Dermis blood vessel endothelial cell (primary cell): ENCODE measurements at regions not wholly inside any gene's neighbourhood (a gene's known extent, or its start where the extent isn't known, plus 50 kb on each side); places are given as distances from the start of the nearest gene placed in this dataset.

Source experiments
- DNase-seq: peaks from one replicate; pipeline ENCODE4 v3.0.0; 2010

- no peak for DNase-seq
Observed at GRCh38 chr22:22824340-22825212, 63.0 kb upstream of the IGLL5 start.

DNA sequence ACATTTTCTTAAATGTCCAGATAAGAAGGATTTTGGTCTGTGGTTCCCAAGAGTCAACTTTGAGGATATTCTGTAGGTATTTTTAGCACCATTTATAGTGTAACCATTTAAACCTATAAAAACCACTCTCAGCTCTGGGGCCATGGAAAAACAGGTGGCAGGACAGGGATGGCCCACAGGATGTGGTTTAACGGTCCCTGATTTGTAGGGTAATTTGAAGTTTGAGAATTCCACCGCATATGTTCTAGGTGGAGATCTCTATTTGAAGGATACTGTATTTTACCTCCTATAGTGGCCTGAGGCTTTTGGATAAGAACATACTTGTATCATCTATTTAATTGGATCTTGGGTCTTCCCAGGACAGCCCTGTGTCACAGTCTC, 62.4 kb upstream of the IGLL5 start:
- no peak for DNase-seq

DNA sequence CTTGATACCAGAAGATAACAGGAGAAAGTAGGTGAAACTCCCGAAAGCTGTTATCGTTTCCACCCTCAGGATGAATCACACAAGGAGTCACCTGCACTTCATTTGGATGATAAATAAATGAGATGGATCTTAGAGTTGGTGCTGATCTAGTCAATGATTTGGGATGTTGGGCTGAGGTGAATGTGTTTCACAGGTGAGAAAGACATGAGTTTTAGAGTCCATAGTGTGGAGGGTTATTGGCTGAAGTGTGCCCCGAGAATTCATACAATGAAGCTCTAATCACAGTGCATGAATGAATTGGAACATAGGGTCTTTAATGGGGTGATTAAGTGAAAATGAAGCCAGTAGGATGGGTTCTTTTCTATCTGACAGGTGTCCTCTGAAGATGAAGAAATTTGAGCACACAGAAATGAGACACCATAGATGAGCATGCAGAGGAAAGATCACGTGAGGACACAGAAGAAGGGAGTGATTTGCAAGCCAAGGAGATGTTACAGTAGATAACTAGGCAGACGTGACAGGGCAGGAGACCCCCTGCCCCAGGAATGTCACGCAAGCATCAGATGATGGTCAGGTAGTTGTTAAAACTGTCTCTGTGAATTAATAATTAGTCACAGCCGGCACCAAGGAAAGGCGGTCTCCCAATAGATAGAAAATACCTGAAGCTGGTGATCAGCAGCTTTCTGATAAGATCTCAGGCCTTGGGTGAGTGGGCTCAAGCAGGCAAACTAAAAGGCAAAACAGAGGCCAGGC, 60.3 kb upstream of the IGLL5 start:
- DNase-seq = no peak

DNA sequence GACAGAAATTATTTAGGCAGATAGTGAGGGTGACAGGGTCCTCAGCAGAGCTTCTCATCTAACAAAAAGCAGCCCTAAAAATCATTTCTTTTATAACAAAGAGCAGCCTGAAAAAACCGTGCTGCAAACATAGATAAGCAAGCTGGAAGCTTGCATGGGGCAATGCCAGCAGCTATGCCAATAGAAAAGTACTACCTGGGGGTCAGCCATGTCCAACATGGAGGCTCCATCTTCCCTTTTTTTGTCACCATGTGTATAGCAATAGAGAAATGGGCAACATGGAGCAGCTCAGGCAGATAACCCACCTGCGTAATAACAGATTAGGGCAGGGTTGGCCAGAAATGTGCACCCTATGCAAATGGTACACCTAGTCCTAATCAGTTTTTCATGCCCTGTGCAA, 57.4 kb upstream of the IGLL5 start:
- DNase-seq = no peak

DNA sequence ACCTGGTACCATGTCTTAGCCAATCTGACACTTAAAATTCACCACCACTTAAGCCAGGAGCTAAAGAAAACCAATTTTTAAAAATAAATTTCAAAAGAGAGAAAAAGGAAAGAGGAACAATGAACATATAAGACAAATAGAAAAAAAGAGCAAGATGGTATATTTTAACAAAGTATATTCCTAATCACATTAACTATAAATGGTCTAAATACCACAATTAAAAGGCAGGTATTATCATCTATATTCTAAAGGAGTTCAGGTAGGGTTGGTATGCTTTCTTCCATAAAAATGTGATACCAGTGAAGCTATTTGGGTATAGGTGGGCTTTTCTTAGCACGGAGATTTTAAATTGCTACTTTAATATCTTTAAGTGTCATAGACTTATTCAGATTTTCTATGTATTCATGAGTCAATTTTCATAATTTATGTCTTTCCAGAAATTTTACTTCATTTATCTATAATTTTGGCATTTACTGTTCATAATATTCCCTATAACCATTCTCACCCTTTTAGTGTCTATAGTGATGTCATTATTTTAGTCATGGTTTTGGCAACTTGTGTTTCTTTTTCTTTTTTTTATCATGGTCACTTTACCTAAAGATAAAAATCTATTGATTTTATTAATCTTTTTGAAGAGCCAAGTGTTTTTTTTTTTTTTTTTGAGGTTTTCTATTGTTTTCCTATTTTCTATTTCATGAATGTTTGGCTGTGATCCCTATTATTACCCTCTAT, 56.5 kb upstream of the IGLL5 start:
- no peak for DNase-seq

GRCh38 chr22:22833059-22833458, 54.6 kb upstream of the IGLL5 start:
- DNase-seq = no peak

DNA sequence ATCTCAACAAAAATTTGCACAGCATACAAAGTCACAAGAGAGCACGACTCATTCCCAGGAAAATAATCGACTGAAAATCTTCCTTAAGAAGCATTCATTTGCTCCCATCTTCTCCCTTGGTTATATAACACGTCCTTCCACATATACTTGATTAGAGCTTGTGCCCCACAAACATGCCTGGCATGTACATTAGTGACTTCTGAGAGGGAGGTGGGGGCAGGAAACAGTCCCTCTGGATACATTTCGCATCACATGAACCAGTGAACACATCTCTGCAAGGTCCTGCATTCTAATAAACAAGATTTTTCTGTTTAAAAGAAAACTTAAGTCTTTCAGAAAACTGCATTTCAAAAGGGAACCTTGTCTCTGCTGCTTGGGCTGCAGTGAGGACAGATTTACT, 54.1 kb upstream of the IGLL5 start:
- DNase-seq = no peak

GRCh38 chr22:22834204-22834603, 53.4 kb upstream of the IGLL5 start:
- DNase-seq = no peak

- no peak for DNase-seq
Observed at GRCh38 chr22:22834783-22835182, 52.8 kb upstream of the IGLL5 start.

GRCh38 chr22:22835242-22835641, 52.4 kb upstream of the IGLL5 start:
- no peak for DNase-seq

DNA sequence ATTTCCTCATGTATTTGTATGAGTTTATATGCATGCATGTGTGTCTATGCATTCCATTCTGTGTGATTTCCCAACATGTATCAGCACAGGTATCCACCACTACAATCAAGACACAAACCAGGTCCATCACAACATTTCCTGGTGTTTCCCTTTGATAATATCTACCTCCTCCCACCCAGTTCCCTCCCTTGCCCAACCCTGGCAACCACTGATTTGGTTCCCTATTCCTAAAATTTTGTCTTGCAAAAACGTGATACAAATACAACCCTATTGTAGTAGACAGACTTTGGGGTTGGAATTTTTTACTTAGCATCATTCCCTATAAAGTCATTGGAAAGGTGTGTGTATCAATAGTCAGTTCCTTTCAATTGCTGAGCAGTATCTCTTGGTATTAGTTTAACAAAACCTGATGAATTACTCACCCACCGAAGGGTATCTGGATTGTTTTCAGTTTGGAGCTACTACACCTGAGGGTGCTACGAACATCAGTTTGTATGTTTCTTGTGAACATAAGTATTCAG, 51.8 kb upstream of the IGLL5 start:
- DNase-seq = no peak

DNA sequence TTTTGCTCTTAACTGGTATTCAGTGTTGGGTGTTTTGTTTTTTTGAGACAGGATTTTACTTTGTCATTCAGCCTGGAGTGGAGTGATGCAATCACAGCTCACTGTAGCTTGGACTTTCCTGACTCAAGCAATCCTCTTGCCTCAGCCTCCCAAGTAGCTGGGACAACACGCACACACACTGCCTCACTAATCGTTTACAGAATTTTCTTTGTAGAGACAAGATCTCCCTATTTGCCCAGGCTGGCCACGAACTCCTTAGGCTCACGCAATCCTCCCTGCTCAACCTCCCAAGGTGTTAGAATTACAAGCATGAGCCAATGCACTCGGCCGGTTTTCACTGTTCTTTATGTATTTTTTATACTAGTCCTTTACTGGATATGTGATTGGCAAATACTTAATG, 51.0 kb upstream of the IGLL5 start:
- DNase-seq = no peak
